ENCODE measurements at regions not wholly inside any gene's neighbourhood (a gene's known extent, or its start where the extent isn't known, plus 50 kb on each side); places are given as distances from the start of the nearest gene placed in this dataset.

DNA sequence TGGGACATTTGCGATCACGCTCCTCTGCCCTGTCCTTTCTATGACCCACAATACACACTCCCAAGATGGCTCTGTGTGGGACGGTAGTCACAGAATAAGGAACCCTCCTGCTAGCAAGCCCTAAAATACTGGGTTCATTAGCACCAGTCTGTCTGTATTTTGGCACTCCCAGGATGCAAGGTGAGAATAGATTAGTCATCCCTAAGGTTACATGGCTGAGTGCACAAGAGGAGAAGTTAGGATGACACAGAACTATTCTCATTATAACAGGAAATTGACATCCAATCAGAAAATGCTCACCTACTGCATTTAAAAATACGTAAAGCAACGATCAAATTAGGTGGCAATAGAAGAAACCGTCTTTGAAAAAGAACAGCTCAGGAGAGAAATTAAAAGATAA is 590.2 kb downstream of the EPHA4 start:
- peaks cover 4% of the 10 kb centered on the region for H3K9me3 Mint-ChIP-seq
- H3K36me3 Mint-ChIP-seq: peaks cover 4% of the 10 kb centered on the region
- H3K27me3 Mint-ChIP-seq: peaks cover 20% of the 10 kb centered on the region
- TF ChIP-seq, protein P1, sequence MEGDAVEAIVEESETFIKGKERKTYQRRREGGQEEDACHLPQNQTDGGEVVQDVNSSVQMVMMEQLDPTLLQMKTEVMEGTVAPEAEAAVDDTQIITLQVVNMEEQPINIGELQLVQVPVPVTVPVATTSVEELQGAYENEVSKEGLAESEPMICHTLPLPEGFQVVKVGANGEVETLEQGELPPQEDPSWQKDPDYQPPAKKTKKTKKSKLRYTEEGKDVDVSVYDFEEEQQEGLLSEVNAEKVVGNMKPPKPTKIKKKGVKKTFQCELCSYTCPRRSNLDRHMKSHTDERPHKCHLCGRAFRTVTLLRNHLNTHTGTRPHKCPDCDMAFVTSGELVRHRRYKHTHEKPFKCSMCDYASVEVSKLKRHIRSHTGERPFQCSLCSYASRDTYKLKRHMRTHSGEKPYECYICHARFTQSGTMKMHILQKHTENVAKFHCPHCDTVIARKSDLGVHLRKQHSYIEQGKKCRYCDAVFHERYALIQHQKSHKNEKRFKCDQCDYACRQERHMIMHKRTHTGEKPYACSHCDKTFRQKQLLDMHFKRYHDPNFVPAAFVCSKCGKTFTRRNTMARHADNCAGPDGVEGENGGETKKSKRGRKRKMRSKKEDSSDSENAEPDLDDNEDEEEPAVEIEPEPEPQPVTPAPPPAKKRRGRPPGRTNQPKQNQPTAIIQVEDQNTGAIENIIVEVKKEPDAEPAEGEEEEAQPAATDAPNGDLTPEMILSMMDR (conservative IDR thresholded peaks at IDR 0.05): no peak
- no peak overlapping the region for H3K4me3 Mint-ChIP-seq
- no peak for DNase-seq (ENCODE audit: extremely low spot score, unreplicated experiment)
- no peak overlapping the region for H3K27ac Mint-ChIP-seq
- peaks cover 27% of the 10 kb centered on the region for H3K4me1 Mint-ChIP-seq (ENCODE audit: unreplicated experiment)

DNA sequence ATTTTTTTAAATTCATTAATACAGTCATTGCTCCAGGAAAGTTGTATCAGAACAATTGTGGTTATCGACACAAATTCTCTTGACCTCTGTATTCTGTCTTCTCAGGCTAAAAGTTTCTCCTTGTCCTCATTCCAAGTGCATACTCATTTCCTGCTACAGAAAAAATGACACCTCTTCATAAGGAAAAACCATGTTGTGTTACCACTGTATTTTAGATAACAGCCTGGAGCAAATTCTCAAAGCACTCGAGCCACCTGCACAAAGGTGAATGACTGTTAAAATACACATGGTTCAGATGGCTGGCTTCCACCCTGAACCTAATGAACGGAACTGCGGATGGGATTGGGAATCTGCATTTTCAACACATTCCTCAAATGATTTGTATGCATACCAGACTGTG is 586.5 kb downstream of the EPHA4 start:
- no peak for DNase-seq (ENCODE audit: extremely low spot score, unreplicated experiment)
- peaks cover 15% of the 10 kb centered on the region for H3K27me3 Mint-ChIP-seq

DNA sequence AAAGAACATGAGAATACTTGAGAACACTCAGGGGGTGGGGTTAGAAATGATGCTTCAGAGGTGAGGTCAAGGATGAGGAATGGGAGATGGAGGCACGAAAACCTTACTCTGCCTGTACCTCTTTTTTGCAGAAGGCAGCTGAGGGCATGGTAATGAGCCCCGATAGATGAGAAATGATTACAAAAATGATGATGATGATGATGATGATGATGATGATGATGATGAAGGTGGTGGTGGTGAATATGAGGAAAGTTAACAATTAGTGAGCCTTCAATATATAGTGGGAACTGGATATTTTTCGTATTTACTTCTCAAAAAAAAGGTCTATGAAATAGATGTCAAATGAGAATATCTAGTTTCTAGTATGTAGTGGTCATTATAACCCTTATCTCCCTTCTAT is 584.3 kb downstream of the EPHA4 start:
- Mint-ChIP-seq H3K4me3 (no peak overlapping the region), H3K27me3 (peaks cover 13% of the 10 kb centered on the region), H3K27ac (no peak overlapping the region), H3K36me3 (no peaks in the 10 kb centered on the region), H3K4me1 (ENCODE audit: unreplicated experiment) (peaks cover 6% of the 10 kb centered on the region), H3K9me3 (peaks cover 3% of the 10 kb centered on the region)
- DNase-seq (ENCODE audit: extremely low spot score, unreplicated experiment): no peak
- TF ChIP-seq, protein P1 (conservative IDR thresholded peaks at IDR 0.05): no peak

More for the DNA sequence above, 586.5 kb downstream of the EPHA4 start:
- peaks cover 20% of the 10 kb centered on the region for H3K4me1 Mint-ChIP-seq (ENCODE audit: unreplicated experiment)
- H3K27ac Mint-ChIP-seq: no peak overlapping the region
- TF ChIP-seq, protein P1 (conservative IDR thresholded peaks at IDR 0.05): no peak
- H3K36me3 Mint-ChIP-seq: no peaks in the 10 kb centered on the region
- no peak overlapping the region for H3K4me3 Mint-ChIP-seq
- peaks cover 4% of the 10 kb centered on the region for H3K9me3 Mint-ChIP-seq

DNA sequence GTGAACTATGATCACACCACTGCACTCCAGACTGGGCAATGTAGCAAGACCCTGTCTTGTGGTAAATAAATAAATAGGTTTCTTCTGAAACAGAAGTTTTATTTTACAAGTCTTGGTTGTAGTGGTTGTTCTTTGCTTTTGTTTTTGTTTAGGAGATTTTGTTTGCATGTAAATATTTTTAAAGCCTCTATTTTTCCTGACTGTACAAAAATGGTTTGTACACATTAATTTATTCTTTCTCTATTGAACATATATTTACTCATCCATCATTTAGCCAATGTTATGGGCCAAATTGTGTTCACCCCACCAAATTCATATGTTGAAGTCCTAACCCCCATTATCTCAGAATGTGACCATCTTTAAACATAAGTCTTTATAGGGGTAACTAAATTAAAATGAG is 580.1 kb downstream of the EPHA4 start:
- peaks cover 8% of the 10 kb centered on the region for H3K4me1 Mint-ChIP-seq (ENCODE audit: unreplicated experiment)
- TF ChIP-seq, protein P1 (conservative IDR thresholded peaks at IDR 0.05): no peak

DNA sequence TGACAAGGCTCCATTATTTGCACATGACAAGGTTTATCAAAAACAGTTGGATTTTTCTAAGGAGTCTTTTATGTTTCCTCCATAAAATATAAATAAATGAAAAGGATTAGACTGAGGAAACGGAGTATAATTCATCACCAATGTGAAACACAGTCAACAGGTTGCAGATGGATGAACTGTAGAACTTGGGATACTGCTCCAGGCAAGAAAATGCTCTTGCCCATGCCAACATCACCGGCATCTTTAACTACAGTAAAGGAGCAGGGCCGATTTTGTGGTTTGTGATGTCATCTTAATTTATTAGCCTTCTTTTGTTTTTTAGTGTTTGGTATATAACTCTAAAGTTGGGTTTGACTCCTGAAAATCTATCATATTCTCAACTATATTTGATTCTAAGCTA is 577.3 kb downstream of the EPHA4 start:
- H3K4me1 Mint-ChIP-seq (ENCODE audit: unreplicated experiment): peaks cover 20% of the 10 kb centered on the region
- no peaks in the 10 kb centered on the region for H3K27me3 Mint-ChIP-seq
- TF ChIP-seq, protein P1 (conservative IDR thresholded peaks at IDR 0.05): no peak
- no peak overlapping the region for H3K27ac Mint-ChIP-seq
- no peaks in the 10 kb centered on the region for H3K36me3 Mint-ChIP-seq
- no peaks in the 10 kb centered on the region for H3K9me3 Mint-ChIP-seq
- DNase-seq (ENCODE audit: extremely low spot score, unreplicated experiment): no peak
- H3K4me3 Mint-ChIP-seq: no peak overlapping the region

More for the DNA sequence above, 580.1 kb downstream of the EPHA4 start:
- DNase-seq (ENCODE audit: extremely low spot score, unreplicated experiment): no peak
- H3K27me3 Mint-ChIP-seq: peaks cover under 1% of the 10 kb centered on the region
- no peak overlapping the region for H3K27ac Mint-ChIP-seq
- no peaks in the 10 kb centered on the region for H3K9me3 Mint-ChIP-seq
- no peaks in the 10 kb centered on the region for H3K36me3 Mint-ChIP-seq
- no peak overlapping the region for H3K4me3 Mint-ChIP-seq

DNA sequence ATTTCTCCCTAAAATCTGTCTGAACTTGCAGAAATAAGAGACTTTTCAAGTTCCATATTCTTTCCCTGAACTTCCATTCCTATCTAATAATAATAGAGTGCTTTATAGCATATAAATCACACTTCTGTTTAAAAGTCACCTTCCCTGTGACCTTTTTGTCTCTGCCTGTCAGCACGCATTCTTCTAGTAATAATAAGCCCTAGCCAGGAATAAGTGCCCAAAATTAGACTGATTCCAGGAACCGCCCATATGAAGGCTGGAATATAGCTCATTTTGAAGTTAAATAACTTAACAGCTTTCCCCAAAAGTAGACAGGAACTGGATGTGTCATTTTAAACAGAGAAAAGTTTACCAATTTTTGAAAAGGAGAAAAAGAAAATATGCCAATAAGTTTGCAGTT is 576.5 kb downstream of the EPHA4 start:
- Mint-ChIP-seq H3K36me3 (no peaks in the 10 kb centered on the region), H3K9me3 (no peaks in the 10 kb centered on the region), H3K4me3 (no peak overlapping the region), H3K4me1 (ENCODE audit: unreplicated experiment) (peaks cover 20% of the 10 kb centered on the region), H3K27me3 (no peaks in the 10 kb centered on the region), H3K27ac (no peak overlapping the region)
- DNase-seq (ENCODE audit: extremely low spot score, unreplicated experiment): no peak
- TF ChIP-seq, protein P1 (conservative IDR thresholded peaks at IDR 0.05): no peak
